Vagina (tissue), 2 donors: ENCODE measurements at regions not wholly inside any gene's neighbourhood (a gene's known extent, or its start where the extent isn't known, plus 50 kb on each side); places are given as distances from the start of the nearest gene placed in this dataset.

Experiments
- POLR2A ChIP-seq, 2 donors: fragments of 450-650 bp; IDR thresholded peaks; one replicate each; pipeline ENCODE4 v1.6.1; 2017; ENCODE audit warnings: antibody characterized with exemption in 2 of 2, mild to moderate bottlenecking in 2 of 2, moderate library complexity in 2 of 2
- TF ChIP-seq, protein P1 (sequence below), 3 experiments: fragments of 450-650 bp in 2 of 3; fragments of 200-600 bp in 1 of 3; sonication (generic) in 1 of 3; IDR thresholded peaks; one replicate each; pipeline ENCODE4 v1.5.1; 2017 to 2019; ENCODE audit warnings: antibody characterized with exemption in 3 of 3, mild to moderate bottlenecking in 2 of 3, moderate library complexity in 2 of 3

DNA sequence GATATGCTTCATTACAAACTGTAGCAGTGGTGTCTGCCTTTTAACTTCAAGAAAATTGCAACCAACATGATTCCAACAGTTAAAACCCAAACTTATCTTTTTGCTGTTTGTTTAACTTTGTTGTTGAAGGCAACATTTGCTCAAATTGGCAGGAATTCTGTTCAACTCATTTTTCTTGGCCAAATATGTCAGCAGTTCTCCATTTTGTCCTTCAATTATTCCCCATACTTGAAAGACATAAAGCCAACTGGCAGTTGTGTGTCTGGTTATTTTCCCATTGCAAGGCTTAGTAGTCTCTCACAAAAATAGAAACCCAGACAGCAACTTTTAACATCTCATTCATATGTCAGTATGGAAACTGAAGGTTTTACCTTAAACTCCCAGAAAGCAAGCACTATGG is 146.3 kb downstream of the LRIG3 start:
- TF ChIP-seq POLR2A (IDR thresholded peaks at IDR 0.05): no peak
- TF ChIP-seq, protein P1, sequence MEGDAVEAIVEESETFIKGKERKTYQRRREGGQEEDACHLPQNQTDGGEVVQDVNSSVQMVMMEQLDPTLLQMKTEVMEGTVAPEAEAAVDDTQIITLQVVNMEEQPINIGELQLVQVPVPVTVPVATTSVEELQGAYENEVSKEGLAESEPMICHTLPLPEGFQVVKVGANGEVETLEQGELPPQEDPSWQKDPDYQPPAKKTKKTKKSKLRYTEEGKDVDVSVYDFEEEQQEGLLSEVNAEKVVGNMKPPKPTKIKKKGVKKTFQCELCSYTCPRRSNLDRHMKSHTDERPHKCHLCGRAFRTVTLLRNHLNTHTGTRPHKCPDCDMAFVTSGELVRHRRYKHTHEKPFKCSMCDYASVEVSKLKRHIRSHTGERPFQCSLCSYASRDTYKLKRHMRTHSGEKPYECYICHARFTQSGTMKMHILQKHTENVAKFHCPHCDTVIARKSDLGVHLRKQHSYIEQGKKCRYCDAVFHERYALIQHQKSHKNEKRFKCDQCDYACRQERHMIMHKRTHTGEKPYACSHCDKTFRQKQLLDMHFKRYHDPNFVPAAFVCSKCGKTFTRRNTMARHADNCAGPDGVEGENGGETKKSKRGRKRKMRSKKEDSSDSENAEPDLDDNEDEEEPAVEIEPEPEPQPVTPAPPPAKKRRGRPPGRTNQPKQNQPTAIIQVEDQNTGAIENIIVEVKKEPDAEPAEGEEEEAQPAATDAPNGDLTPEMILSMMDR (IDR thresholded peaks at IDR 0.05): no peak
